ENCODE measurements at regions not wholly inside any gene's neighbourhood (a gene's known extent, or its start where the extent isn't known, plus 50 kb on each side); places are given as distances from the start of the nearest gene placed in this dataset.

GRCh38 chr13:39254601-39255000 is 216.3 kb downstream of the NHLRC3 start:
- TF ChIP-seq, protein P1, sequence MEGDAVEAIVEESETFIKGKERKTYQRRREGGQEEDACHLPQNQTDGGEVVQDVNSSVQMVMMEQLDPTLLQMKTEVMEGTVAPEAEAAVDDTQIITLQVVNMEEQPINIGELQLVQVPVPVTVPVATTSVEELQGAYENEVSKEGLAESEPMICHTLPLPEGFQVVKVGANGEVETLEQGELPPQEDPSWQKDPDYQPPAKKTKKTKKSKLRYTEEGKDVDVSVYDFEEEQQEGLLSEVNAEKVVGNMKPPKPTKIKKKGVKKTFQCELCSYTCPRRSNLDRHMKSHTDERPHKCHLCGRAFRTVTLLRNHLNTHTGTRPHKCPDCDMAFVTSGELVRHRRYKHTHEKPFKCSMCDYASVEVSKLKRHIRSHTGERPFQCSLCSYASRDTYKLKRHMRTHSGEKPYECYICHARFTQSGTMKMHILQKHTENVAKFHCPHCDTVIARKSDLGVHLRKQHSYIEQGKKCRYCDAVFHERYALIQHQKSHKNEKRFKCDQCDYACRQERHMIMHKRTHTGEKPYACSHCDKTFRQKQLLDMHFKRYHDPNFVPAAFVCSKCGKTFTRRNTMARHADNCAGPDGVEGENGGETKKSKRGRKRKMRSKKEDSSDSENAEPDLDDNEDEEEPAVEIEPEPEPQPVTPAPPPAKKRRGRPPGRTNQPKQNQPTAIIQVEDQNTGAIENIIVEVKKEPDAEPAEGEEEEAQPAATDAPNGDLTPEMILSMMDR (IDR thresholded peaks at IDR 0.05; ENCODE audit: partially characterized antibody, unreplicated experiment): no peak
- no peak overlapping the region for H3K4me3 Mint-ChIP-seq (ENCODE audit: unreplicated experiment)
- H3K27me3 Mint-ChIP-seq (ENCODE audit: unreplicated experiment): no peaks in the 10 kb centered on the region
- peaks cover 2% of the 10 kb centered on the region for H3K9me3 Mint-ChIP-seq (ENCODE audit: unreplicated experiment)
- H3K4me1 Mint-ChIP-seq (ENCODE audit: low read depth, unreplicated experiment): peaks cover 2% of the 10 kb centered on the region
- no peak overlapping the region for H3K27ac Mint-ChIP-seq (ENCODE audit: unreplicated experiment)
- H3K36me3 Mint-ChIP-seq (ENCODE audit: unreplicated experiment): no peaks in the 10 kb centered on the region
- DNase-seq: no peak

DNA sequence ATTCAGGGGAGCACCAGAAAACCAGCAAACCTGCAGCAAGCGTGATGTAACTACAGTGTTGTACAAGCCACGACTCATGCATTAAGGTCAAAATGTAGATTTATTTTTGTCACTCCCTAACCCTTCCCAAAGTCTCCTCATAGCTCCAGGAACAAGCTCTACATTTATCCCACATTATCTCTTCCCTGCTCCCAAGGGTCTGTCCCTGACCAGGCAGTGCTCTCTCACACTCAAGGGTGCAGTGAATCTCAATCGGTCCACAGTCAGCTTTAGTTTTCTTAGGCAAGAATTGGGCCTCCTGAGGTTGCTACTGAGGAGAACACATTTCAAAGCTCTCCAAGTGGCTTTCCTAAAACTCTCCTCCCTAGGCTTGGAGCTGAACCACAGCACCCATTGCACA is 219.4 kb downstream of the NHLRC3 start:
- DNase-seq: no peak
- H3K4me3 Mint-ChIP-seq (ENCODE audit: unreplicated experiment): no peak overlapping the region
- TF ChIP-seq, protein P1 (IDR thresholded peaks at IDR 0.05; ENCODE audit: partially characterized antibody, unreplicated experiment): no peak
- peaks cover 6% of the 10 kb centered on the region for H3K4me1 Mint-ChIP-seq (ENCODE audit: low read depth, unreplicated experiment)
- no peak overlapping the region for H3K27ac Mint-ChIP-seq (ENCODE audit: unreplicated experiment)
- no peaks in the 10 kb centered on the region for H3K9me3 Mint-ChIP-seq (ENCODE audit: unreplicated experiment)
- H3K36me3 Mint-ChIP-seq (ENCODE audit: unreplicated experiment): no peaks in the 10 kb centered on the region
- no peaks in the 10 kb centered on the region for H3K27me3 Mint-ChIP-seq (ENCODE audit: unreplicated experiment)

GRCh38 chr13:39259371-39260140 is 221.3 kb downstream of the NHLRC3 start:
- TF ChIP-seq, protein P1 (IDR thresholded peaks at IDR 0.05; ENCODE audit: partially characterized antibody, unreplicated experiment): no peak
- H3K27me3 Mint-ChIP-seq (ENCODE audit: unreplicated experiment): no peaks in the 10 kb centered on the region
- no peaks in the 10 kb centered on the region for H3K9me3 Mint-ChIP-seq (ENCODE audit: unreplicated experiment)
- peaks cover 7% of the 10 kb centered on the region for H3K4me1 Mint-ChIP-seq (ENCODE audit: low read depth, unreplicated experiment)
- no peak overlapping the region for H3K27ac Mint-ChIP-seq (ENCODE audit: unreplicated experiment)
- H3K4me3 Mint-ChIP-seq (ENCODE audit: unreplicated experiment): no peak overlapping the region
- H3K36me3 Mint-ChIP-seq (ENCODE audit: unreplicated experiment): no peaks in the 10 kb centered on the region
- no peak for DNase-seq

GRCh38 chr13:39263033-39263432 is 224.8 kb downstream of the NHLRC3 start:
- no peaks in the 10 kb centered on the region for H3K27me3 Mint-ChIP-seq (ENCODE audit: unreplicated experiment)
- peak; percentile 55 for DNase-seq
- TF ChIP-seq, protein P1 (IDR thresholded peaks at IDR 0.05; ENCODE audit: partially characterized antibody, unreplicated experiment): peak; percentile 69
- no peaks in the 10 kb centered on the region for H3K36me3 Mint-ChIP-seq (ENCODE audit: unreplicated experiment)
- H3K4me3 Mint-ChIP-seq (ENCODE audit: unreplicated experiment): no peak overlapping the region
- H3K27ac Mint-ChIP-seq (ENCODE audit: unreplicated experiment): no peak overlapping the region
- H3K4me1 Mint-ChIP-seq (ENCODE audit: low read depth, unreplicated experiment): peaks cover 5% of the 10 kb centered on the region
- H3K9me3 Mint-ChIP-seq (ENCODE audit: unreplicated experiment): no peaks in the 10 kb centered on the region

DNA sequence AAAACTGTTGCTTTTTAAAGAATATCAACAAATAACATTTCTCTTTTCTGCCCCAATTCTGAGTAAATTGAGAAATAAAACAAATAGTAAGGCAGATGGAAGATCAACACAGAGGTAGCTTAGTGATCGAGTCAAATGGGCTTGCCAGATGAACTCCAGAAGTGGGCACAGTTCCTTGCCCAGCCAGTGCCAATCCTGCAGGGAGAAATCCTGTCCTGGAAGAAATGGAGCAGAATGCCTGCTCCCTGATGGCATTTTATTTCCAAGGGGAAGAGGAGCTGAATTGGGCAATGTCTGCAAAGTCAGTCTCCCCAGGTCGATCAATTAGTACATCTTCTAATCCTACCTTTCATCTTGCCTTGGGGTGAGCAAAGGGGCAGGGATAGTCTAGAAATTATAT is 225.3 kb downstream of the NHLRC3 start:
- Mint-ChIP-seq H3K4me1 (ENCODE audit: low read depth, unreplicated experiment) (peaks cover 5% of the 10 kb centered on the region), H3K27me3 (ENCODE audit: unreplicated experiment) (no peaks in the 10 kb centered on the region), H3K27ac (ENCODE audit: unreplicated experiment) (no peak overlapping the region), H3K36me3 (ENCODE audit: unreplicated experiment) (no peaks in the 10 kb centered on the region), H3K4me3 (ENCODE audit: unreplicated experiment) (no peak overlapping the region), H3K9me3 (ENCODE audit: unreplicated experiment) (no peaks in the 10 kb centered on the region)
- TF ChIP-seq, protein P1 (IDR thresholded peaks at IDR 0.05; ENCODE audit: partially characterized antibody, unreplicated experiment): no peak
- no peak for DNase-seq
